Neural progenitor cell (in vitro differentiated cells): ENCODE measurements at regions not wholly inside any gene's neighbourhood (a gene's known extent, or its start where the extent isn't known, plus 50 kb on each side); places are given as distances from the start of the nearest gene placed in this dataset.

Experiments
- DNase-seq: peaks from one replicate; pipeline ENCODE4 v3.0.0-alpha.2; 2016; ENCODE audit warnings: low spot score
- H2AFZ ChIP-seq: fragments of 200-600 bp; sonication (generic); replicated peaks from 2 replicates; pipeline ENCODE4 v1.6.1; 2016; ENCODE audit warnings: antibody characterized with exemption
- H3F3A ChIP-seq: fragments of 200-600 bp; sonication (generic); 2 replicates; pipeline ENCODE4 v1.6.1; 2016; ENCODE audit warnings: antibody characterized with exemption, low read depth
- H3K27ac ChIP-seq: fragments of 200-600 bp; sonication (generic); 2 replicates; pipeline ENCODE4 v1.5.1; 2016; ENCODE audit warnings: mild to moderate bottlenecking
- H3K27me3 ChIP-seq: fragments of 200-600 bp; sonication (generic); 2 replicates; pipeline ENCODE4 v1.6.1; 2016; ENCODE audit warnings: mild to moderate bottlenecking, moderate library complexity
- H3K36me3 ChIP-seq: fragments of 200-600 bp; sonication (generic); 2 replicates; pipeline ENCODE4 v1.5.1; 2016
- H3K4me1 ChIP-seq: fragments of 200-600 bp; sonication (generic); 2 replicates; pipeline ENCODE4 v1.6.1; 2016; ENCODE audit warnings: mixed run types
- H3K4me2 ChIP-seq: fragments of 200-600 bp; sonication (generic); 2 replicates; pipeline ENCODE4 v1.6.1; 2016
- H3K4me3 ChIP-seq: fragments of 200-600 bp; sonication (generic); 2 replicates; pipeline ENCODE4 v1.5.1; 2016
- H3K79me2 ChIP-seq: fragments of 200-600 bp; sonication (generic); 2 replicates; pipeline ENCODE4 v1.6.1; 2016; ENCODE audit warnings: low read depth
- H3K9ac ChIP-seq: fragments of 200-600 bp; sonication (generic); 2 replicates; pipeline ENCODE4 v1.6.1; 2016
- H3K9me3 ChIP-seq: fragments of 200-600 bp; sonication (generic); 2 replicates; pipeline ENCODE4 v1.5.1; 2016; ENCODE audit warnings: low read depth
- H4K20me1 ChIP-seq: fragments of 200-600 bp; sonication (generic); 2 replicates; pipeline ENCODE4 v1.6.1; 2016; ENCODE audit warnings: low read depth
- H3K27ac Mint-ChIP-seq: 3 replicates; pipeline ENCODE4 v1.8.0; 2021; ENCODE audit warnings: mixed read lengths
- H3K27me3 Mint-ChIP-seq: 2 replicates; pipeline ENCODE4 v1.8.0; 2022; ENCODE audit warnings: low read depth, mild to moderate bottlenecking, inconsistent platforms, moderate library complexity, mixed read lengths; ENCODE audit not compliant: insufficient read depth
- H3K36me3 Mint-ChIP-seq: 3 replicates; pipeline ENCODE4 v1.8.0; 2021; ENCODE audit warnings: mixed read lengths
- H3K4me1 Mint-ChIP-seq: 3 replicates; pipeline ENCODE4 v1.8.0; 2021; ENCODE audit warnings: mixed read lengths
- H3K4me3 Mint-ChIP-seq: 3 replicates; pipeline ENCODE4 v1.8.0; 2021; ENCODE audit warnings: mild to moderate bottlenecking, moderate library complexity, mixed read lengths
- H3K9me3 Mint-ChIP-seq: 3 replicates; pipeline ENCODE4 v1.8.0; 2020; ENCODE audit warnings: mixed read lengths
- CTCF ChIP-seq: fragments of 200-600 bp; sonication (generic); IDR thresholded peaks from 2 replicates; pipeline ENCODE4 v1.5.1; 2017; ENCODE audit warnings: antibody characterized with exemption, mild to moderate bottlenecking
- EZH2 ChIP-seq: fragments of 200-600 bp; sonication (generic); IDR thresholded peaks from 2 replicates; pipeline ENCODE4 v1.6.1; 2017; ENCODE audit warnings: antibody characterized with exemption, mild to moderate bottlenecking, moderate library complexity
- EZH2phosphoT487 ChIP-seq: fragments of 200-600 bp; sonication (generic); IDR thresholded peaks from 2 replicates; pipeline ENCODE4 v1.6.1; 2017; ENCODE audit warnings: antibody characterized with exemption

- H3K27ac Mint-ChIP-seq: no peak overlapping the region
- DNase-seq: no peak
- H3K9me3 Mint-ChIP-seq: no peaks in the 10 kb centered on the region
Observed at GRCh38 chr14:98458702-98459101, 813.3 kb downstream of the BCL11B start.

GRCh38 chr14:98462908-98463307, 809.1 kb downstream of the BCL11B start:
- no peak for DNase-seq
- H3K9me3 Mint-ChIP-seq: no peaks in the 10 kb centered on the region
- H4K20me1 ChIP-seq: no peaks in the 10 kb centered on the region
- no peak overlapping the region for H3K9ac ChIP-seq
- H3K4me3 Mint-ChIP-seq: no peak overlapping the region
- TF ChIP-seq CTCF (no peak), EZH2phosphoT487 (no peak)
- no peaks in the 10 kb centered on the region for H3F3A ChIP-seq
- no peak overlapping the region for H3K4me2 ChIP-seq
- no peaks in the 10 kb centered on the region for H3K4me1 ChIP-seq
- H3K79me2 ChIP-seq: no peaks in the 10 kb centered on the region
- no peaks in the 10 kb centered on the region for H3K27me3 Mint-ChIP-seq
- H3K27me3 ChIP-seq: no peaks in the 10 kb centered on the region
- H3K4me1 Mint-ChIP-seq: peaks cover 5% of the 10 kb centered on the region
- no peak overlapping the region for H2AFZ ChIP-seq
- H3K36me3 Mint-ChIP-seq: no peaks in the 10 kb centered on the region
- no peak overlapping the region for H3K4me3 ChIP-seq
- H3K36me3 ChIP-seq: no peaks in the 10 kb centered on the region
- H3K27ac Mint-ChIP-seq: no peak overlapping the region
- H3K27ac ChIP-seq: no peak overlapping the region
- H3K9me3 ChIP-seq: no peaks in the 10 kb centered on the region

More at GRCh38 chr14:98458702-98459101, 813.3 kb downstream of the BCL11B start:
- Histone ChIP-seq H2AFZ (no peak overlapping the region), H3K79me2 (no peaks in the 10 kb centered on the region), H3K9ac (no peak overlapping the region), H3F3A (no peaks in the 10 kb centered on the region), H3K4me2 (no peak overlapping the region), H3K4me1 (no peaks in the 10 kb centered on the region), H3K36me3 (no peaks in the 10 kb centered on the region), H3K27ac (no peak overlapping the region), H3K9me3 (no peaks in the 10 kb centered on the region), H3K27me3 (no peaks in the 10 kb centered on the region), H3K4me3 (no peak overlapping the region), H4K20me1 (no peaks in the 10 kb centered on the region)
- Mint-ChIP-seq H3K4me1 (peaks cover 6% of the 10 kb centered on the region), H3K27me3 (peaks cover 2% of the 10 kb centered on the region), H3K36me3 (no peaks in the 10 kb centered on the region), H3K4me3 (no peak overlapping the region)
- TF ChIP-seq EZH2 (no peak), EZH2phosphoT487 (no peak), CTCF (no peak)

GRCh38 chr14:98466807-98467206, 805.2 kb downstream of the BCL11B start:
- Histone ChIP-seq H3K79me2 (no peaks in the 10 kb centered on the region), H3K27me3 (no peaks in the 10 kb centered on the region), H3K27ac (no peak overlapping the region), H3K4me2 (no peak overlapping the region), H4K20me1 (no peaks in the 10 kb centered on the region), H3F3A (no peaks in the 10 kb centered on the region), H3K9me3 (no peaks in the 10 kb centered on the region), H3K36me3 (no peaks in the 10 kb centered on the region), H2AFZ (no peak overlapping the region), H3K4me3 (no peak overlapping the region), H3K9ac (no peak overlapping the region), H3K4me1 (no peaks in the 10 kb centered on the region)
- Mint-ChIP-seq H3K9me3 (no peaks in the 10 kb centered on the region), H3K36me3 (no peaks in the 10 kb centered on the region), H3K4me1 (peaks cover 5% of the 10 kb centered on the region), H3K27me3 (peaks cover 3% of the 10 kb centered on the region), H3K4me3 (no peak overlapping the region), H3K27ac (no peak overlapping the region)
- TF ChIP-seq CTCF (no peak), EZH2 (no peak), EZH2phosphoT487 (no peak)
- no peak for DNase-seq
